ENCODE measurements at regions not wholly inside any gene's neighbourhood (a gene's known extent, or its start where the extent isn't known, plus 50 kb on each side); places are given as distances from the start of the nearest gene placed in this dataset.

- TF ChIP-seq CTCF (IDR thresholded peaks at IDR 0.05), result no peak
- no peak for TF ChIP-seq ZNF302 (CRISPR knock-in tag; IDR thresholded peaks at IDR 0.05)
- TF ChIP-seq ZFP36 (IDR thresholded peaks at IDR 0.05; ENCODE audit: borderline replicate concordance, partially characterized antibody), result no peak
- TF ChIP-seq SREBF2 (IDR thresholded peaks at IDR 0.05), result no peak
- no peak for TF ChIP-seq EP300 (IDR thresholded peaks at IDR 0.05)
- no peak for TF ChIP-seq POLR2A (IDR thresholded peaks at IDR 0.05; ENCODE audit: low read length)
- TF ChIP-seq RFX5 (IDR thresholded peaks at IDR 0.05), result no peak
Measured at GRCh38 chr1:72830606-72831390, 548.5 kb upstream of the NEGR1 start.
